ENCODE measurements at regions not wholly inside any gene's neighbourhood (a gene's known extent, or its start where the extent isn't known, plus 50 kb on each side); places are given as distances from the start of the nearest gene placed in this dataset.
"Not testable (repeated sequence)": the region's sequence is repeated elsewhere in the genome, so short reads cannot be mapped to it uniquely, and the experiment has no call there.

DNA sequence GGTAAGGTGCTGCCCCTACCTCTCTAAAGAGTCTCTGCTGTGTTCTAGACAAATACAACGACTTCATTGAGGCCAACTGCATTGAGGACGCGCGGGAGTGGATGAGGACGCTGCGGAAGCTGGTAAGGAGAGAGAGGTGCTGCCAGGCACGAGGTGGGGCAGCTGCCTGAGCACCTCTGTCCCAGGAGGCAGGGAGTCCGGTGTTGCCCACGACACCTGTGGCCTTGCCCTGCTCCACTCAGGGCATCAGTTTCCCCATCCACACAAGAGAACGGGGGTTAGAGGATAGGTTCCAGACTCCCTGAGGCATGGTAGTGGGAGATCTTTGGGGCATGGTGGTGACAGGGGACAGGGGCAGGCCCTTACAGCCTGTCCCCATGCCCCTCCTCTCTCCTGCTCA, 256.1 kb upstream of the TP53TG3C start:
- TF ChIP-seq POLR2A (IDR thresholded peaks at IDR 0.05; ENCODE audit: low read length); GATA1 (IDR thresholded peaks at IDR 0.05; ENCODE audit: low read depth, low read length): not testable (repeated sequence)
